ENCODE measurements at regions not wholly inside any gene's neighbourhood (a gene's known extent, or its start where the extent isn't known, plus 50 kb on each side); places are given as distances from the start of the nearest gene placed in this dataset.

DNA sequence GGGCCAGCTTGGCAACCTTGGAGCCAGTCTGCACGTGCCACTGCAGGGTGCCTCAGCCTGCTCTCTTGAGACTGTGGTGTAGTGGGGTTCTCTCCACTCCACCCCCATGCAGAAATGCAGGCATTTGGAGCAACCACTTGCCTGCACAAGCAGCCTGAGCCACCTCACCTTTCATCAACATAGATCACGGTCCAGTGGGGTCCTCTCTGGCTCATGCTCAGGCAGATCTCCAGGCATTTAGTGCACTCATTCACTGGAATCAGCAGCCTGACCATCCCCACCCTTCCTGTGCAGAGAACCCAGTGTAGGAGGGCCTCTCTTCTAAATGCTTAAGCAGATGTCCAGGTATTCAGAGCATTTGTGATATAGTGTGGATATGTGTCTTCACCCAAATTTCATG is 2330.1 kb downstream of the PCDH9 start:
- TF ChIP-seq, protein P1, sequence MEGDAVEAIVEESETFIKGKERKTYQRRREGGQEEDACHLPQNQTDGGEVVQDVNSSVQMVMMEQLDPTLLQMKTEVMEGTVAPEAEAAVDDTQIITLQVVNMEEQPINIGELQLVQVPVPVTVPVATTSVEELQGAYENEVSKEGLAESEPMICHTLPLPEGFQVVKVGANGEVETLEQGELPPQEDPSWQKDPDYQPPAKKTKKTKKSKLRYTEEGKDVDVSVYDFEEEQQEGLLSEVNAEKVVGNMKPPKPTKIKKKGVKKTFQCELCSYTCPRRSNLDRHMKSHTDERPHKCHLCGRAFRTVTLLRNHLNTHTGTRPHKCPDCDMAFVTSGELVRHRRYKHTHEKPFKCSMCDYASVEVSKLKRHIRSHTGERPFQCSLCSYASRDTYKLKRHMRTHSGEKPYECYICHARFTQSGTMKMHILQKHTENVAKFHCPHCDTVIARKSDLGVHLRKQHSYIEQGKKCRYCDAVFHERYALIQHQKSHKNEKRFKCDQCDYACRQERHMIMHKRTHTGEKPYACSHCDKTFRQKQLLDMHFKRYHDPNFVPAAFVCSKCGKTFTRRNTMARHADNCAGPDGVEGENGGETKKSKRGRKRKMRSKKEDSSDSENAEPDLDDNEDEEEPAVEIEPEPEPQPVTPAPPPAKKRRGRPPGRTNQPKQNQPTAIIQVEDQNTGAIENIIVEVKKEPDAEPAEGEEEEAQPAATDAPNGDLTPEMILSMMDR (IDR thresholded peaks at IDR 0.05): no peak
- TF ChIP-seq POLR2A (IDR thresholded peaks at IDR 0.05): no peak
